Mononuclear cell (primary cell): ENCODE measurements at regions not wholly inside any gene's neighbourhood (a gene's known extent, or its start where the extent isn't known, plus 50 kb on each side); places are given as distances from the start of the nearest gene placed in this dataset.

ENCODE experiments used
- H3K27me3 ChIP-seq: 2 replicates; pipeline ENCODE4 v1.6.0; 2011; ENCODE audit warnings: low read length, control low read depth; ENCODE audit not compliant: insufficient read depth
- H3K4me1 ChIP-seq: 2 replicates; pipeline ENCODE4 v1.5.1; 2011; ENCODE audit warnings: mild to moderate bottlenecking, low read length, control low read depth; ENCODE audit not compliant: insufficient read depth
- H3K4me3 ChIP-seq: 2 replicates; pipeline ENCODE4 v1.5.1; 2011; ENCODE audit warnings: mild to moderate bottlenecking, low read length, moderate library complexity
- H3K9me3 ChIP-seq: 2 replicates; pipeline ENCODE4 v1.5.1; 2011; ENCODE audit warnings: low read depth, mild to moderate bottlenecking, control low read depth, low read length

DNA sequence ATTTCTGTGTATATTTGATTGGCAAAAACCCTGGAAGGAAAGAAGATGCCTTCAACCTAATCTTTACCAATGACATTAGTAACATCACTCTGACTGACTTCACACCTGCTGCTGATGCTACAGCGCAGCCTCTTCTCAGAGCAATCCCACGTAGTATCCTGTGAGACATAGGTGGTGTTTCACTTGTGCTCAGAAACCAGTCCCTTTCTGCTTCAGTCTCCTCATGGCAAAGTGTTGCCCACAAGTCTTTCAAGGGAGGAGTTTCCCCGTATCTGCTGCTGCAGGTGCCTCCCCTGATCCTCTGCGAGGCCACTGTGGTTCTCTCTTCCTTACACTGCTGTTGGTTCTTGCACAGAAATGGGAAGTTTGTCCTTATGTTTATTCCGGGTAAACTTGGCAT, 433.2 kb upstream of the TNP1 start:
- Histone ChIP-seq H3K9me3 (no peaks in the 10 kb centered on the region), H3K4me1 (no peaks in the 10 kb centered on the region), H3K27me3 (no peaks in the 10 kb centered on the region), H3K4me3 (no peak overlapping the region)

DNA sequence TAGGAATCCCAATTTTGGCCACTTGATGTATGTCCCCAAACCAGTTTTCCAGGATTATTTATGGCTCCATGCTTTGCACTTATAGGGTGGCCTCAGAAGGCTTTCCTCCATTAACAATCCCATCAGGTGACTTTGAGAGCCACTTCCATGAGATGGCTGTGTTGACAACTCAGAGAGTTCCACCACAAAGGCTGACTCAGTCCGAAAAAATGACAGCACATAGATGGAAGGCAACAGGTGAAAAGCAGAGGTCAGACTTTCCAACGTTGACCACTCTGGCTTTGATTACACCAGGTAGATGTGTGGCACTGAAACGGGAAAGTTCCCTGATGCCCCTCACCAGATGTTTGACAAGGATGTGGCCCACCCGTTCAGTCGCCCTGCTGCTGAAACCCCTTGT, 431.4 kb upstream of the TNP1 start:
- H3K9me3 ChIP-seq, result no peaks in the 10 kb centered on the region
- H3K4me3 ChIP-seq, result no peak overlapping the region
- H3K27me3 ChIP-seq, result no peaks in the 10 kb centered on the region
- no peaks in the 10 kb centered on the region for H3K4me1 ChIP-seq

DNA sequence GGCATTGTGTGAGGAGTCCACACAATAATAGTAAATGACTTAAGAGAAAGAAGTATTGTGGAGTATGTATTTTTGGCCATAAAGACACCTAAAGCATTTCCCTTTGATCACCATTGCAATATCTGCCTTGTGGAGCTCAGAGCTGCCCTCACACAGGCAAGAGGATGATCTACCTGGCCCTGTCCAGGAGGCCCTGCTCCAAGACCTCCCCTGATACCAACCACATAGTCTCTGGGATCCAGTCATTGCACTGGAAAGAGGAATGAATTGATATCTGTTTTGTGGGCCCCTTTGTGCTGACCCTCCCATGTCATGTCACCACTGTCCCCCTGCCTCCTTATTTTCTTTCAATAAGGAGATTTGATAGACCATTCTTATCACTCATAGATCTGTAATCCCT, 430.6 kb upstream of the TNP1 start:
- no peaks in the 10 kb centered on the region for H3K9me3 ChIP-seq
- no peak overlapping the region for H3K4me3 ChIP-seq
- no peaks in the 10 kb centered on the region for H3K4me1 ChIP-seq
- H3K27me3 ChIP-seq, result no peaks in the 10 kb centered on the region

DNA sequence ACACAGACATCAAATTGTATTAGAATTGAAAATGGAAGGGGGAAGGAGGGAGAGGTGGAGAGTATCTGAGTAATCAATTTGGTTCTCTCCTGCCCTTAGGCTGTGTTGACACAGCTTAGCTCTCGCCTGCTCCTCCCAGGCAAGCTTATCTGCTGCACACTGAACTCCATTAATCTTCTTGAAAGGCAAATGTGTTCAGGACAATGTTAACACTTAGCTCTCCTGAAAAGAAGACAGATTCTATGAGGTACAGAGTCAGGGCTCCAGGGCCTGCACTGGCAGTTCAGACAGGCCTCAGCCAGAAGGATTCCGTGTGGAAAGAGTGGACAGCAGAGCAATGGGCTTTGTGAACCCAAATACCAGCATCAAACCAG, 430.0 kb upstream of the TNP1 start:
- no peaks in the 10 kb centered on the region for H3K4me1 ChIP-seq
- no peak overlapping the region for H3K4me3 ChIP-seq
- no peaks in the 10 kb centered on the region for H3K27me3 ChIP-seq
- H3K9me3 ChIP-seq, result no peaks in the 10 kb centered on the region

DNA sequence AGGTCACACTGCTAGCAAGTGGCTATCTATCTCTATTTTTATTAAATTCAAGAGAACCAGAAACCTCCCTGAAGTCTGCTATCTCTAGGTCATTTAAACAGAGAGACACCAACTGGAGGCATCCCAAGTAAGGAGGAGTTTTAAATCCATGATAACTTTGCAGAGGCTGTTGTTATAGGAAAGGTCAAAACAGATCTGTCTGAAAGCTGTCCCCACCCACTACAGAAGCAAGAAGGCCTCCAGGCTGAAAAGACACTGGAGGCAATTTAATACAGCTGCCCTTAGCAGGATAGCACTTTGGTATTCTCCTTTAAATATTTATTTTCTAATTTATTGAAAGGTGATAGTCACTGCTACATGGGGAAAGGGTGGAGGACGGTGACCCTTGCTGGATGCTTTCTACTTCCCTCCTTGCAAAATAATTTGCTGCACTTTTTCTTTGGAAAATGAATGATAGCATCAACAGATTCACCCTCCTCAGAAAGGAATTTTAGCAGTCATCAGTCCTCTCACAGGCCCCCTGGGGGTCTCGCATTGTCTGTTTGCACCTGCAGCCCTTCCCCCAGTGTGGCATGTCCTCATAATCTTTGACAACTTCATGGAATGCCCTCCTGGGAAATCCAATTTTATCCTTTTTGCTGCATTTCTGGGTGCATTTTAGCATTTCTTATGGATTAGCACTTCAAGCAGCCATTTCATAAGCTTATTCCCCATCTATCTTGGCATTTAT, 429.5 kb upstream of the TNP1 start:
- Histone ChIP-seq H3K4me3 (no peak overlapping the region), H3K4me1 (no peaks in the 10 kb centered on the region), H3K9me3 (no peaks in the 10 kb centered on the region), H3K27me3 (no peaks in the 10 kb centered on the region)

DNA sequence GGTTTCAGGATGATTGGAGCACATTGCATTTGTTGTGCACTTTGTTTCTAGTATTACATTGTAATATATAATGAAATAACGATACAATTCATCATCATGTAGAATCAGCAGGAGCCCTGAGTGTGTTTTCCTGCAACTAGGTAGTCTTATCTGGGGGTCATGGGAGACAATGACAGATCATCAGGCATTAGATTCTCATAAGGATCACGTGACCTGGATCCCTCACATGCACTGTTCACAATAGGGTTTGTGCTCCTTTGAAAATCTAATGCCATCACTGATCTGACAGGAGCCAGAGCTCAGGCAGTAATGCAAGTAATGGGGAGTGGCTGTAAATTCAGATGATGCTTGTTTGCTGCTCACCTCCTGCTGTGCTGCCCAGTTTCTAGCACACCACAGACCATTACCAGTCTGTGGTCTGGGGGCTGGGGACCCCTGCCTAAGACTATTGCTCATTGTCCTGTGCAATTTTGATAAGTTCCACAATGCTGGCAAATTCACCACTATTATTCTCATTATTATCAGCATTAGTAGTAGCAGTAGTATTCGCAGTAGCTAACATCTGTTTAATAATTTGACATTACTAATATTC, 428.7 kb upstream of the TNP1 start:
- H3K27me3 ChIP-seq, result no peaks in the 10 kb centered on the region

DNA sequence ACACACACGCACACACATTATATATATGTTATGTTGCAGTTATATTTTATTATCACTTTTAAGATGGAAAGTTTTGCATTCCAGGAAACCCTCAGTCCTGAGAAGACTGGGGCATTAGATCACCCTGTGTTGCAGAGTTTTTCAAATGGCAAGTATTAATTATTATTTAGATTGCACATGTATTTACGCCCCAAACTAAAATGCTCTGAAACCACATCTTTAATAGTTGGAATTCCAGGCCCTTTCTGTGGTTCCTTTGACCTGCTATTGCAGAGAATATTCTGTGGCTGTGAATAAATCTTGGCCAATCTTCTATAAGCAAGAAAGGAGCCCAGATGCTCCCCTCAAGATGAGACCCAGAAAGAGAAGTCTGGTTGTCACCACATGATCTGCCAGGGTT, 427.0 kb upstream of the TNP1 start:
- Histone ChIP-seq H3K4me1 (no peaks in the 10 kb centered on the region), H3K4me3 (no peak overlapping the region), H3K9me3 (no peaks in the 10 kb centered on the region), H3K27me3 (no peaks in the 10 kb centered on the region)

More for the DNA sequence above, 428.7 kb upstream of the TNP1 start:
- Histone ChIP-seq H3K4me1 (no peaks in the 10 kb centered on the region), H3K4me3 (no peak overlapping the region), H3K9me3 (no peaks in the 10 kb centered on the region)

DNA sequence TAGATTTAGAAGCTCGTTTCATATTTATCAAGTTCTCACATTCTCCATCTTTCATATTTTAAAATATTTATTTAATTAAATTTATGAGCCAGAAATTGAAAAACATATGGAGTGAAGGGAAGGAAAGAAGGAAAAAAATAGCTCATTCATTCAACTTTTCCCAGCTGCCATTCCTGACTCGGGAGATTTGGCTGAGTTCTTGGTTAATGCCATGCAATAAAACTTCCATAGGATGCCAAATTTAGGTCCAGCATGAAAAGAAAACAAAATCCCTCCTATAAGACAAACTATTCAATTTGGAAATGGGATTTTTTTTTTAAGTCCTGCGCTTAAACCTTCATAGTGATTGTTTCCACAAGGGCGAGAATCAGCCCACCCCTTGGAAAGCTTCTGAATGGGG, 426.1 kb upstream of the TNP1 start:
- Histone ChIP-seq H3K4me1 (no peaks in the 10 kb centered on the region), H3K9me3 (no peaks in the 10 kb centered on the region), H3K4me3 (no peak overlapping the region), H3K27me3 (no peaks in the 10 kb centered on the region)

DNA sequence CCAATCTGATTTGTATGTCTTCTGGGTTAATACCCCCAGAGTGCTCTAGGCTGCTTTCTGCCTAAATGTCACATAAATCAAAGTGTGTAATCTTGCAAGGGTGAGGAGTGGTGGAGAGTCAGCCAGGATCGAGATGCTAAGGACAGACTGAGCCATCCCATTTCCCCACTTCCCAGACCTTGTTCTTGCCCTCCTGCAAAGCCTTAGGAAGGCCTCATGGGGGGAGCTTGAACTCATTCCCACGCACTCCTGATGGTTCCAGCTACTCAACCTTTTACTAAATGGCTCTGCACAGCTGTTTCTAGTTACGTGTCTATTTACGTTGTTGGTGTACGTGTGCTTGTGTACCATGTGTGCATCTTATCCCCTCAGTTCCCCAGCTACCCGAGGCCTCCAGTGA, 423.6 kb upstream of the TNP1 start:
- Histone ChIP-seq H3K4me3 (no peak overlapping the region), H3K27me3 (peaks cover 2% of the 10 kb centered on the region), H3K9me3 (no peaks in the 10 kb centered on the region), H3K4me1 (no peaks in the 10 kb centered on the region)

DNA sequence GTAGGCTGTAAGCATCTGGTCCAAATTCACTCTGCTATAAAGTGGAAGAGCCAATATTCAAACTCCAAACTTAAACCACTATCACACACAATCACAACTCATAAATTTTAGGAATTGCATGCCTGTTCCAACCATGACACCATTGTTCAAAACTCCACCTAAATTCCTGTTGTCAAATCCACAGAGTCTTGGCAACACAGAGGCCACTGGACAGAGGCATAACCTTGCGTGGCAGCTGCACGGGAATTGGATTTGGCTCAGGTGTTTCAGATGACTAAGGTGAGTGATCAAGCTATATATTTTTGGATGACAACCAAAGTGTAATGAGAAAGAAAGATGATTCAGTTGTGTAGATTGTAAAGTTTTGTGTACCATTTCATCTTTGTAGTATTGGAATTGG, 422.7 kb upstream of the TNP1 start:
- no peak overlapping the region for H3K4me3 ChIP-seq
- no peaks in the 10 kb centered on the region for H3K4me1 ChIP-seq
- no peaks in the 10 kb centered on the region for H3K9me3 ChIP-seq
- peaks cover 2% of the 10 kb centered on the region for H3K27me3 ChIP-seq

DNA sequence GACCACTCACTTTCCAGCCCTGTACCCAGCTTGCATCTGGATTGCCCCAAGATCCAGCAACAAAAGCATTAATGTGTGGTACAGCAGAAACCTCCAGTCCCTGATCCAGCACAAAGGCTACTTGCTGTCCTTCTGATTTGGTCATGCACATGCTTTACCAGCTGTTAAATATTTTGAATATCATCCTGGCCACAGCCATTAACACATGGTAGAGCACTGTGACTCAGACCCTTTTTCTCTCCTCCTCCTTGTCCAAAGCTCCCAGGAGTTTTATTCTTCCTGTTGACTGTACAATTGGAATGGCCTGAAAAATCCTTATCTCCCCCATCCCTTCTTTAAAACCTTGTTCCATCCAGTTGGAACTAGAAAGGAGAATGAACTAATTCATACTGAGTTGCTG, 419.7 kb upstream of the TNP1 start:
- Histone ChIP-seq H3K4me3 (no peak overlapping the region), H3K4me1 (no peaks in the 10 kb centered on the region), H3K9me3 (no peaks in the 10 kb centered on the region), H3K27me3 (peaks cover 5% of the 10 kb centered on the region)

DNA sequence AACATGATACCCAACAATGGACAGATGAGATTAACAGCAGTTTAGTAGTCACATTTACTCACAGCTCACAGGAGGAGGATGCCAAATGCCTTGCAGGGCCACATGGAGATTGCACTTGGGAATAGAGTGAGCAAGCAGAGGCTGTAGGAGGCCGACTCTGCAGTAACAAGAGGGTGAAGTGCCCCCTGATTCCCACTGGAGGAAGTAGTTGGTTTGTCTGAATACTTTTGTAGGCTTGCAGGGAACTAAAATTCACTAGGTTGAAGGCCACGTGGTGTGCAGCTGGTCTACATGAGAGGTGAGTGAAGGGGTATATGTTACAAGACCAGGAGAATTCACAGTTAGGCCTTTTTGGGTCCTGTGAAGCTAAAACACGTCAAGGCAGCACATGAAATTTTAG, 419.3 kb upstream of the TNP1 start:
- Histone ChIP-seq H3K9me3 (no peaks in the 10 kb centered on the region), H3K4me3 (no peak overlapping the region), H3K27me3 (peaks cover 5% of the 10 kb centered on the region), H3K4me1 (no peaks in the 10 kb centered on the region)

DNA sequence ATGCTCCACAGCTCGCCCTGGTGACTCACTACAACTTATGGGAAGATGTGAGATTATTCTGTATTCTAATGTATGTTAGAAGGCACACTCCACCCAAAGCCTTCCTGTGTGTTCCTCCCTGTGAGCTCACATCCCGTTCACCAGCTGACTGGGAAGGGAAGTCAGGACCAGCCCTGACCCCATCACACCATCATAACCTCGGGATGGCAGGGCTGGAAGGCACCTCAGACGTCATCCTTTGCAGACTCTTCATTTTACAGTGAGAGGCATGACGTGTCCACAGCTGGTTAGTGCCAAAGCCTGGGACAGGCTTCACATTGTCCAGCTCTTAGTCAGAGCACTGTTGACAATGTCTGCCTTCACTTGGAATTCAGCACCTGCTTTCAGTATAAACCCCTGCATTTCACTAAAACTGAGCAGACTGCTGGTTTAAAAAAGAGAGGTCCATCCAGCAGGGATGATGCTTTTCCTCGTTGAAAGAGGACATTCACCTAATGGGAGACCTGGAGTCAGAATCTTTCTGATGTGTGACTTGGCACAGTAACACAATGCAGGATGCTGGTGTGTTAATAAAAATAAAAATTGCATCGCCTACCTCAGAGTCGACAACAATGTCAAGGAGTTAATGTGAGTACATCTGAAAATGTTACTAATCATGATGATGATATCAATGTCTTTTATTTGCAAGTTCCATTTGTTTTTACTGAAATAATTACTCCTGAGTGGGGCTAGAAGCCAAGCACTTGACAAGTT, 418.0 kb upstream of the TNP1 start:
- H3K4me3 ChIP-seq, result no peak overlapping the region
- peaks cover 5% of the 10 kb centered on the region for H3K27me3 ChIP-seq
- H3K4me1 ChIP-seq, result no peaks in the 10 kb centered on the region
- H3K9me3 ChIP-seq, result no peaks in the 10 kb centered on the region

DNA sequence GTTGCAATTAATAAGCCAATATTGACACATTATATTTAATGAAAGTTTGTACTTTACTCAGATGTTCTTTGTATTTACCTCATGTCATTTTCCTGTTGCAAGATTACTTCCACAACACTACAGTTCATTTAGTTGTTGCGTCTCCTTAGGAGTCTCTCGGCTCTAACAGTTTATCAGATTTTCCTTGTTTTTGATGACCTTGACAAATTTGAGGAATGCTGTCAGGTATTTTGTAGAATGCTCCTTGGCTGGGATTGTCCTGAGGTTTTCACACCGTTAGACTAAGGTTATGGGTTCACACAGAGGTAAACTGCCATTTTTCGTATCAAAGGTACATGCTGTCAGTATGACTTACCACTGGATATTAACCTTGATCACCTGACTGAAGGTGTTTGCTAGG, 416.6 kb upstream of the TNP1 start:
- Histone ChIP-seq H3K4me3 (no peak overlapping the region), H3K9me3 (no peaks in the 10 kb centered on the region), H3K4me1 (no peaks in the 10 kb centered on the region), H3K27me3 (peaks cover 5% of the 10 kb centered on the region)

DNA sequence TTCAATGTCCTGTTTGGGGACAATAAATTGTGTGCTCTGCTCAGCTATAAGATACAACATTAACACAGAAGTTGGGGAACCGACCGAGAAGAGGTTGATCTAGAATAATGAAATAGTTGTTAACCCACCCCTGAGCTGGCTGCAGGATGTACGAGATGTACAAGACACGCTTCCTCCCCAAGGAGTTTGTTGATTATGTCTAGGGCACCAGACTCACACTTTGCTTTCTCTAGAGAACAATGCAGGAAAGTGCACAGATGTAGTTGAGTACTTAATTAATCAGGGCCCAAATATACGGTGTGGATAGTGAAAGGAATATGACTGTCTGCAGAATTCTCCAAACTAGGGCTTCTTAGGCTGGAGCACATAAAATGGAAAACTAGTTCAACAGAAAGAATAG, 415.2 kb upstream of the TNP1 start:
- H3K4me3 ChIP-seq, result no peak overlapping the region
- no peaks in the 10 kb centered on the region for H3K9me3 ChIP-seq
- no peaks in the 10 kb centered on the region for H3K4me1 ChIP-seq
- H3K27me3 ChIP-seq, result peaks cover 5% of the 10 kb centered on the region

DNA sequence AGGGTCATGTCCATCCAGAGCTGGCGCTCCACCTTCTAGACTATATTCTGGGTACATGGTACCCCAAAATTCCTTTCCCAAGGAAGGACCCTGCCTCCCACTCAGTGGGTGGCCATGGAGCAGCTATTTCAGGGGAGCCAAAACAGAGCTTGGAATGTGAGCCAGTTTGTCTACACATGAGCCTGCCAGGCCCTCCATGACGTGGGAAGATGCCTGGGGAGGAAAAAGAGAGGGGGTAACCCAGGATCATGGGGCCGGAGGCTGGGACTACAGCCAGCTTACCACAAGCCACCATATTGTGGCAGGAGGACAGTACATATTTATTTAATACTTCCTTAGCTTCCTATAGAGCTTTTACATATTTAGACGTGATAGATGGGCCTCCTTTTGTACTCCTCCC, 414.7 kb upstream of the TNP1 start:
- no peaks in the 10 kb centered on the region for H3K4me1 ChIP-seq
- H3K9me3 ChIP-seq, result no peaks in the 10 kb centered on the region
- H3K4me3 ChIP-seq, result no peak overlapping the region
- H3K27me3 ChIP-seq, result peaks cover 5% of the 10 kb centered on the region
